Hypothalamus (tissue), 51 donors: ENCODE measurements at regions not wholly inside any gene's neighbourhood (a gene's known extent, or its start where the extent isn't known, plus 50 kb on each side); places are given as distances from the start of the nearest gene placed in this dataset.
"Not testable (repeated sequence)": the region's sequence is repeated elsewhere in the genome, so short reads cannot be mapped to it uniquely, and the experiment has no call there.

Experiments used
- DNase-seq, 51 donors: peaks; one replicate each; lab custom pipeline; 2025; lab: John Stamatoyannopoulos, UW

DNA sequence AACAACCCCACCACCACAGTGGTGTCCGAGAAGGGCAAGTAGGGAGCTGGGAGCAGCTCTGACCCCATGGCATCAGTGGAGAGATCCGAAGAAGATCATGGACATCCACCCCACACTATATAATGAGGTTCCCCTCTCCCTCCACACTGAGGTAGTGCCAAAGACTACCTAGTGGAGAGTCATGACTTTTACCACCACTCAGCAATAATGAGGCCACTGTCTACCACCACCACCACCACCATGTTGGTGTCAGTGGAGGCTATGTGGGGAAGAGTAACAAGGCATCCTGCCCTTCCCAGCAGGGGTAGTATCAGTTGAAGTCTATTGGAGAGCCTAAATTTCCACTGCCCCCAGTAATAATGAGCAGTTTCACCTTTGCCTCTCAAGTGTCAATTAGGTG lies 321.7 kb upstream of the ZC3H15 start:
- DNase-seq = no peak

DNA sequence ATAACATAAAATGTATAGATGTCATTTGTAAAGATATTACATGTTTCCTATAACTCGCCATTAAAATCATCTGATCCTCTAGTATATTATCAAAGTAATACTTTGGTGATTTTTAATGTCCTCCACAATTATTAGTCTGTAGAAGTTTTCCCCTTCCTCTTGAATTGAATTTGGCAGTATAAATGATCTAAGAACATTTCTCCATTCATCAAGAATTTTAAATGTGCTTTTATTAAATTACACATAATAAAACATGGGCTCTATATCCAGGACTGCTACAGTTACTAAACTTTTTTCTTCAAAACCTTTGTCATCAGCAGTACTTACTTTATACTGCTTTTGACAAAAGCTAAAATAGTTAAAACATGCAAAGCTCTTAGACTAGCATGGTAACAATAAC lies 315.4 kb upstream of the ZC3H15 start:
- DNase-seq = no peak

DNA sequence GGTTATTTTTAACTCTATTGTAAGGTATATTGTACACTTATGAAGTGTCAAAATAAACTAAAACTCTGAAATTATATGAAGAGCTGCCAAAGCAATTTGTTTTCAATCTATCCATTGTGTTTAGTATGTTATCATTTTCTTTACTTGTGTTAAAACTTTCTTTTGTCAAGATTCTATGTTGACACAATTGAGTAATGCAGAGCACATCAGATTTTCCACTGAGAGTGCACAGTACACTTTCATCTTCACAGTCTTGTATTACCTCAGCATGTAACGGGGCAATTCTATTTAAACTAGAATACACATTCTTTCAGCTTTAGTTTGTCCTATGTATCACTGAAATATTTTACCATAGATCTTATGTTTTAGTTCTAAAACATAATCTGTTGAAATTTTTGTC lies 304.4 kb upstream of the ZC3H15 start:
- no peak for DNase-seq

DNA sequence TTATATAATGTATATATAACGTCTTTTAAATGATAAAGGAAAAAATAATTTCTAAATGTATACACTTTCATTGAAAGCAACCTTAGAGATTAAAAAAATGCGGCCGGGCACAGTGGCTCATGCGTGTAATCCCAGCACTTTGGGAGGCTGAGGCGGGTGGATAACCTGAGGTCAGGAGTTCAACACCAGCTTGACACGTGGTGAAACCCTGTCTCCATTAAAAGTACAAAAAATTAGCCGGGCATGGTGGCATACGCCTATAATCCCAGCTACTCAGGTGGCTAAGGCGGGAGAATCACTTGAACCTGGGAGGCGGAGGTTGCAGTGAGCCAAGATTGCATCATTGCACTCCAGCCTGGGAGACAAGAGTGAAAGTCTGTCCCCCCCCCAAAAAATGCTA lies 303.7 kb upstream of the ZC3H15 start:
- not testable (repeated sequence) for DNase-seq

DNA sequence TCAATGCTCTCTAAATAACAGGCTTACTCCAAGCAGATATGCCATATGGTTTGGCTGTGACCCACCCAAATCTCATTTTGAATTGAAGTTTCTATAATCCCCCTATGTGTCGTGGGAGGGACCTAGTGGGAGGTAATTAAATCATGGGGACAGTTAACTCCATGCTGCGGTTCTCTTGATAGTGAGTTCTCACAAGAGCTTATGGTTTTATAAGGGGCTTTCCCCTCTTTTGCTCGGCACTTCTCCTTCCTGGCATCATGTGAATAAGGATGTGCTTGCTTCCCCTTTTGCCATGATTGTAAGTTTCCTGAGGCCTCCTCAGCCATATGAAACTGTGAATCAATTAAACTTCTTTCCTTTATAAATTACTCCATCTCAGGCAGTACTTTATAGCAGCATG lies 302.7 kb upstream of the ZC3H15 start:
- no peak for DNase-seq

DNA sequence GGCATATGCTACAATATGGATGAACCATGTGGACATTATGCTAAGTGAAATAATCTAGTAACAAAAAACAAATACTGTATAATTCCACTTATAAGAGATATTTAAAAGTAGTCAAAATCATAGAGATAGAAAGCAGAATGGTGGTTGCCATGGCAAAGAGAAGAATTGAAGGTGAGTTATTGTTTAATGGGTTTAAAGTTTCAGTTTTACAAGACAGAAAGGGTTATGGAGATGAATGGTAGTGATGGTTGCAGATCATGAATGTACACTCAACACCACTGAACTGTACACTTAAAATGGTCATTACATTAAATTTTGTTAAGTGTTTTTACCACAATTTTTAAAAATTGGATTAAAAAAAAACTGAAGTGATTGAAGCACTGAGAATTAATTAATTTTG lies 298.2 kb upstream of the ZC3H15 start:
- no peak for DNase-seq

DNA sequence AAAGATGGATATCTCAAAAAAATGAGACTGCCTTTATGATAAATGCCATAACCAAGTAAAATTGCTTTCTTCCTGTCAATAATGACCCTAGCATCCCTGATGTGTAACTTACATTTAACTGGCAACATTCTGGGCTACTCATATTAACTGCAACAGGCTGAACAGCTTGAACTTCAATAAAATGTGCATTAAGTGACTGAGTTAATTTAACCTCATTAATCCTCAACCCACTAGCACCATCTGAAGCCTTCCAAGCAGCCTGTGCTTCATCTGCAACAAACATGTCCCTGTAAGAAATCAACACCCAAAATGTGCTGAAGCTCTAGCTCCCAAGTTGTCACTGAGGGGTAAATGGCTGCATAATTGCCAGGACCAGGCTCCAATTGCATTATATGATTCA lies 296.2 kb upstream of the ZC3H15 start:
- no peak for DNase-seq

DNA sequence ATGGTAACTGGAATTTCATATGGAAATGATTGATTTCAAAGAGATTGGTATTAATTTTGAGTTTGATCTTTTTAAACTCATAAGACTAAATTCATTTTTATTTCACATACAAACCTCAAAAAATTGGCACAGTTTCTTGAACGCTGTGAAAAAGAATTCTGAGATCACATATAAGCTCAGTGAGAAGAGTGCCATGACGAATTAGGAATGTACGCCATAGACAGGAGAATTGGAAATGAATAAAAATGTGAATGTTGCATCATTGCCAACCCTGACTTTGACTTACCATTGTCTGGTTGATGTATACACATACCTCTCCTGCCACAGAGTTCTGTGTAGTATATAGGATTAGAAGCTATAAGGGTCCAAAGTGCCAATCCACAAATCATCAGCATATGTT lies 290.4 kb upstream of the ZC3H15 start:
- DNase-seq = no peak

DNA sequence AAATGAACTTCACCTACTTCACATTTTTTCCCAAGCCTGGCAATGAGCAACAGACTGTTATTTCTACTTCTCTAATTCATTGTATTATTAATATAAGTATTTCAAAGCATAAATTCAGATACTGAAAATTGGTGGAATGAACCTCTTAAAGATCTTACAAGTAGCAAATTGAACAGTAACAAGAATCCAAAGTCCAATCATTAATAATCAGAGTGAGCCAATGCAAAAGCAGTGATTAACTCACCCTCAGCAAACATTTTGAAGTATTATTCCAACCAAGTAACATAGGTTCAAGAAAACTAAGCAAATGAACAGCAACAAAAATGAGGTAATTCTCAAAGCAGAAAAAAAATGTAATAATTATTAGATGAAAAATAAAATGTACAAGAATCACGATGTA lies 288.1 kb upstream of the ZC3H15 start:
- no peak for DNase-seq

DNA sequence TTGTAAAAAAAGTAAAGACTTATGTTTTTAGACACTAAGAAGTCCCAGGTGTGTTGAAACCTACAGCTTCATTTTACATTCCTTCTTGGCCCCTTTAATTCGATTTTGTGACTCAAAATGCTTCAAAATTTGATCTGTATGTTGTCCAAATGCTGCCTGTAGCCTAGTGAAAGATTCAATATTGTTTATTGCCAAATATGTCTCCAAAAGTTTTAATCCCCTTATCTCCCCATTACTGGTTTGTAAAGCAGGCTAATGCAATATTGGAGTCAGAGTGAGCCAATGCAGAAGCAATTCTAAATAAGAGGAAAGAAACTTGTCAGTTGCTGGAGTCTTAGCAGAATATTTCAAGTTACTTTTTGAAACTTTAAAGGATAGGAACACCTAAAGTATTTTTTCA lies 287.0 kb upstream of the ZC3H15 start:
- DNase-seq = no peak

DNA sequence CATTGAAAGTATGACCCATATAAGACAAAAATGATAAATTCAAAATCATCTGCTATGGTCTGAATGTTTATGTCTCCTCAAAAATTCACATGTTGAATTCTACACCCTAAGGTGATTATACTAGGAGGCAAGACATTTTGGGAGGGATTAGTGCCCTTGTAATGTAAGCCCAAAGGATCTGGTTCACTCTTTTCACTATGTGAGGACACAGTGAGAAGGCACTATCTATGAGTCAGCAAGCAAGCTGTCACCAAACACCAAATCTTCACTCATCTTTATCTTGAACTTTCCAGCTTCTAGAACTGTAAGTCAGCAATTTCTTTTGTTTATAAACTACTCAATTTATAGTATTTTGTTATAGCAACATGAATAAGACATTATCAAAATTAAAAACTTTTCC lies 284.7 kb upstream of the ZC3H15 start:
- no peak for DNase-seq

DNA sequence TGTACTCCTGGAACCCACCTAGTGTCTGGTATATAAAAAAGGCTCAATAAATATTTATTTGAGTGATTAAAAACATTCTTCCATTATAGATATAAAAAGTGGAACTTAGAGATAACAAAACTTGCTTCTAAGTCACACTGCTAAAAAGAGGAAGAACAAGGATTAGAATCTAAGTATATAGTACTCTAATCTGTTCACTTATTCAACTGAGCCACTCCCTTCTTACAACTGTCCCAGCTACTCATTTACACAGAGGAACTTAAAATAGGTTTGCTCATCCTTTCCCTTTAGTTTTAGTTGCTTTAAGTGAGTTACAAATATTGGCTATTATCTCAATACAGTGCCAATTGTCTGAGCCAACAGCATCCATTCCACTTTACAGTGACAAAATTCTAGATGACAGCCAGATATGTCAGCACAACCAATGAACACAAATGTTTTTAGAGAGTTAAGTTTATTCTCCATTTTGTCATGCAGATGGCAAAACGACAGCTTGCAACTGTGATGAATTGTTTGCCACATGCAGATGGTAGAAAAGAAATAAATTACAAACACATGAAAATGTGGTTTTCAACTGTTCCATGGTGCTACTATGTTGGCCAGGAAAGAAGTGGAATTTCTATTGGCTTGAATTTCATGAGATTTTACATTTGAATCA lies 280.7 kb upstream of the ZC3H15 start:
- no peak for DNase-seq

DNA sequence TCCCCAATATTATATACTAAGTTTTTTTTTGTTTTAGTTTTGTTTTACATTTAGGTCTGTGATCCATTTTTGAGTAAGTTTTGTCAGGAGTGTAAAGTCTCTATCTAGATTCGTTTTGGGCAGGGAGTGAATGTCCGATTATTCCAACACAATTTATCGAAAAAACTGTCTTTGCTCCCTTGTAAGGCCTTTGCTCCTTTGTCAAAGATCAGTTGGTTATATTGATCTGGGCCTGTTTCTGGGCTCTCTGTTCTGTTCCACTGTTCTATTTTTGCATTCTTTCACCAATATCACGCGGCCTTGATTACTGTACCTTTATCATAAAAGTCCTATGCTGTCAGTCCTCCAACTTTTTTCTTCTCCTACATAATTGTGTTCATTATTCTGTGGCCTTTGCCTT lies 276.5 kb upstream of the ZC3H15 start:
- DNase-seq = no peak

DNA sequence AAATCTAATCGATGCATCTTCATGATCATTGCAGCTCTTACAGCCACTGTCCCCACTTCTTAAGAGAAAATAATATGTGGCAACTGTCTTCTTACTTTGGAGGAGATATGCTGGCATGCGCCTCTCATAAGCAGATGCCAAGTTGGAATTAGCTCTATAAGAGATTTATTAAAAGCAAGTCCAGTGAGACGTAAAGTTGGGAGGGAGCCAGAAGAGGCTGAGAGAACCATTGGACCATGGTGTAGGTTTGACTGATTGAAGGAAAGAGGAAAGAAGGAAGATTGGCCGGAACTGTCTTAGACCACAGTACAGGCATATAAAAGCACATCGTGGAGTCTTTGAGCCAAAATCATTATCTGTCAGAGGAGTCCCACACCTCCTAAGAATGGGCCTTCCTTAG lies 265.7 kb upstream of the ZC3H15 start:
- no peak for DNase-seq

DNA sequence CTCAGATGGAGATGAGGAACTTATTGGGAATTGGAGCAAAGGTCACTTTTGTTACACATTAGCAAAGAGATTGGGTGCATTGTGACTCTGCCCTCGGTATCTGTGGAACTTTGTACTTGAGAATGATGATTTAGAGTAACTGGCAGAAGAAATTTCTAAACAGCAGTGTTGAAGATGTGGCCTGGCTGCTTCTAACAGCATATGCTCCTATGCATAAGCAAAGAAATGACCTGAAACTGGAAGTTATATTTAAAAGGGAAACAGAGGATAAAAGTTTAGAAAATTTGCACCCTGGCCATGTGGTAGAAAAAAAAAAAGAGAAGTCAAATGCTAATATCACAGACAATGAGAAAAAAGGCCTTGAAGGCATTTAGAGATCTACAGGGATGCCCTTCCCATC lies 256.8 kb upstream of the ZC3H15 start:
- DNase-seq = no peak

DNA sequence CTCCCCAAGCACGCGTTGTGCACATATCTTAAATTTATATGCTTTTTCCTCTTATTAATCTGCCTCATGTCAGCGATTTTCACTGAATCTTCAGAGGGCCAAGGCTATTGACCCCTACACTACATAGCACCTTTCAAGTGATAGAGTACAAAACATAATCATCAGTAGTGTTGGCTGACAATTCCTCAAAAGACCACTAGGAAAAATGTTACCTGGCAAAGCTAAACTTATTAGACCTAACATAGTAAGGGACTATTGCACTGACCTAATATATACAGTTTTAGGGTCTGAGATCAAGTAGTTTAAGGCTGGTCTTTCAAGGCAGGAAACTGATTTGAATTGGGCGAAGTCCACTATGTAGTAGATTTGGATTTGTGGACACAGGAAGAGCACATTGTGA lies 244.2 kb upstream of the ZC3H15 start:
- DNase-seq = no peak

DNA sequence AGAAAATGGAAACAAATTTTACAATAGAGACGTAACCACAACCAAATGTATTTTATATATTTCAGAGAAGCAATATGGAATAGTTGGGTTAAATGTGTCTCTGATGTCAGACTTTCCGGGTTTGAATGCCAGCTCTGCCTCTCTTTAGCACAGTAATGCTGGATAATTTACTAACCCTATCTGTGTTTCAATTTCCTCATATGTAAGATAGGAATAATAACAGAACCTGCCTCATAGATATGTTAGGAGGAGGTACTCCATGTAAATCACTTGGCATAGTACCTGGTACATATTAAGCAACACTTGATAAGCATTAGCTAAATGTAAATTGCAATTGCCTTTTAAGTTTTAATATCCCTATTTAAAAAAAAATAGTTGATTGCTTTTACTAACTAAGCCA lies 231.3 kb upstream of the ZC3H15 start:
- no peak for DNase-seq

DNA sequence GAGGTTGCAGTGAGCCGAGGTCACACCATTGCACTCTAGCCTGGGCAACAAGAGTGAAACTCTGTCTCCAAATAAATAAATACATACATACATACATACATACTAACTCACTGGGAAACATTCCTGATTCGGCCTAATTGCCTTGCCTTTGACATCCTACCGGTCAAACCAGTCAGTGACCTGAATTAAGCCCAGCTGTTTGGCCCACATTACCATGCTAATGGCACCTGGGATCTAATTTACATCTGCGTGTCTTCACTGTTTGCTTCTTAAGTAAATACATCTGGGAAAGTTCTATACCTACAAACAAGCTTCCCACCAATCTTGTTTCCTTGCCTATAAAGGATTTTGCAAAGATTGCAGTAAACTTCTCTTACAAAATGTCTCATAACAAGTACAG lies 230.2 kb upstream of the ZC3H15 start:
- DNase-seq = no peak

DNA sequence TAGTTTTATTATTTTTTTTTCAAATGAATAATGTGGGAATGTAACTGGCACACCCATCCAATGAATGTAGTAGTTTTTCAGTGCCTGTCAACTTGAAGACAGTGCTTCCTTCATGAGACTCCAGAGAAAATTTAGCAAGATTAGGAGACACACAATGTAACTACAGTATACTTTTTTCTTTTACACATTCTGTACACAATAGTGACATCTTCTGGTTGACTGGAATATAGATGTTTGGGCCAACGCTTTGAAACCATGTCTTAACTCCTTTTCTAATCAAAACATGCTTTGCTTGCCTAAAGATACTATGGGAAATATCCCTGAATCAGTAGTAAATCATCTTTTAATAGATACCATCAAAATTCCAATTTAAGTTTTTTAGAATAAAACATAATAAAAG lies 229.5 kb upstream of the ZC3H15 start:
- DNase-seq = peak in 1 of 51 donors; percentile 20

DNA sequence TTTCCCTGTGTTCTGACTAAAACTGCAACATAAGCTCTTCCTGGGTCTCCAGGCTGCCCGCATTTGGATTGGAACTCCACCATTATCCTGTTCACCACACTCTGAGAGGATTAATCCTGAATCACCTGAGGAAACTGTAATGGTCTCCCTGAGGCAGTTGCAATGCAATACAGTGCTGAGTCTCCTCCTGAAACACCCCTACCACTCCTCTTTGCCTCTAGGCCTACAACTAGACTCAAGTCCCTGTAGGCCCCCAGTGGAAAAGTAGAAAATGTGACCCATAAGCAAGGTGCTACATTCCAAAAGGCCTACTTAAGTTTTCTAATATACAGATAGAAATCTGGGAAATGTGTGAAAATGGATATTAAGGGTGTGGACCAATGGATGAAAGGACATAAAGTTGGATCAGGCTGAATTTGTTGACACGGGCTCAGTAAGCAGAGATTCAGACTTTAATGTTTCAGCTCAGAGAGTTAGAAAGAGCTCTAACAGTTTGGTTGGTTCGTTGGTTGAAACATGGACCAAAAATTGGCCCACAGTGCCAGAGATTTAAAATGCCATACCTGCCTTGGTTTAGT lies 222.3 kb upstream of the ZC3H15 start:
- no peak for DNase-seq

DNA sequence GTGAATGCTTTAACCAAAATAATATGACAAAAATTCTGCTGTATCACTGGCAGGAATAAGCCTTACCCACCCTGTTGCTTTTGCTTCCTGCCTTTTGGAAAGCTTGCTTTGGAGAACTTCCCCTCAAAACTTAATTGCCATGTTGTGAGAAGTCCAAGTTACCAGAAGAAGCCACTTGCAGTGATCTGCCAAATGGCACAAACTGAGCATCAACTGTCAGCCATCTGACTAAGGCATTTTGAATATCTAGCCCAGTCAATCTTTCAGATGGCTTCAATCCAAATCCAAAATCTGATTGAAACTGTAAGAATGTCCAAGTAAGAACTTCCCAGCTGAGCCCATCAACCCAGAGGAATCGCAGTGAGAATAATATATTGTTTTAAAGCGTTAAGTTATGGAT lies 216.5 kb upstream of the ZC3H15 start:
- DNase-seq = no peak

DNA sequence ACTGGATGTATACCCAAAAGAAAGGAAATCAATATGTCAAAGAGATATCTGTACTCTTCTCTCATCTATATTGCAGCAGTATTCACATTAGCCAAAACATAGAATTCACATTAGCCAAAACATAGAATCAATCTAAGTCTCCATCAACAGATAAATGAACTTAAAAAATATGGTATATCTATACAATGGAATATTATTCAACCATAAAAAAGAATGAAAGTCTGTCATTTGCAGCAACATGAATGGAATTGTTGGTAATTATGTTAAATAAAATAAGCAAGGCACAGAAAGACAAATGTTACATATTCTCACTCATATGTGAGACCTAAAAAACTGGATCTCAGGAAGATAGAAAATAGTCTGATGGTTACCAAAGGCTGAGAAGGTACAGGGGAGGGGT lies 212.1 kb upstream of the ZC3H15 start:
- no peak for DNase-seq

DNA sequence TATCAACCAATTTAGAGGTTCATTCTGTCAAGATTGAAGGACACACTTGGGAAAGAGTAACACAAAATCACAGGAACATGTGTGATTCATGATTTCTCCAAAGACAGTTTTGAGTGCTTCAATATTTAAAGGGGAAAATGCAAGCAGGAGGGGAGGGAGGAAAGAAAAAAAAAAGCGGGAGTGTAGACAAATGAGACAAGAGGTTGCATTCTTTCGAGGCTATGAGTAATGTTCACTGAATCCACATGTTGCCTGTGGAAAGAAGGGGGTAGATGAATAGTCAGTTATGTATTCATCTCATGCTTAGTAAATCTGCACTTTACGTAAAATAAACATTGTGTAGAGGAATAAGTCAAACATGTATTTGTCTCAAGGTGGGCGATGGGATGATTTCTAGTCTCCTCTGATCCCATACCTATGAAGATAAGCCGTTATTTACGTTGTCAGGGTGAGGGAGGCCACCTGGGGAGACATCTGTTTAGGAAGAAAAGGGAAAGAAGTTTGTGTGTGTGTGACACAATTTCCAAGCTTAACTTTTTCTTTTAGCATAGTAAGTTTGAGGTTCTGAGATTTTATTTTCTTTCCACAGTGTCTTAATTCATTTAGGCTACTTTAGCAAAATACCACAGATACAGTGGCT lies 211.0 kb upstream of the ZC3H15 start:
- no peak for DNase-seq
